Germinal center (tissue), 1 donor: ENCODE measurements at regions not wholly inside any gene's neighbourhood (a gene's known extent, or its start where the extent isn't known, plus 50 kb on each side); places are given as distances from the start of the nearest gene placed in this dataset.

ENCODE experiments used
- DNase-seq: peaks from one replicate; pipeline ENCODE4 v3.0.0; 2012; ENCODE audit warnings: mixed read lengths, low spot score

DNA sequence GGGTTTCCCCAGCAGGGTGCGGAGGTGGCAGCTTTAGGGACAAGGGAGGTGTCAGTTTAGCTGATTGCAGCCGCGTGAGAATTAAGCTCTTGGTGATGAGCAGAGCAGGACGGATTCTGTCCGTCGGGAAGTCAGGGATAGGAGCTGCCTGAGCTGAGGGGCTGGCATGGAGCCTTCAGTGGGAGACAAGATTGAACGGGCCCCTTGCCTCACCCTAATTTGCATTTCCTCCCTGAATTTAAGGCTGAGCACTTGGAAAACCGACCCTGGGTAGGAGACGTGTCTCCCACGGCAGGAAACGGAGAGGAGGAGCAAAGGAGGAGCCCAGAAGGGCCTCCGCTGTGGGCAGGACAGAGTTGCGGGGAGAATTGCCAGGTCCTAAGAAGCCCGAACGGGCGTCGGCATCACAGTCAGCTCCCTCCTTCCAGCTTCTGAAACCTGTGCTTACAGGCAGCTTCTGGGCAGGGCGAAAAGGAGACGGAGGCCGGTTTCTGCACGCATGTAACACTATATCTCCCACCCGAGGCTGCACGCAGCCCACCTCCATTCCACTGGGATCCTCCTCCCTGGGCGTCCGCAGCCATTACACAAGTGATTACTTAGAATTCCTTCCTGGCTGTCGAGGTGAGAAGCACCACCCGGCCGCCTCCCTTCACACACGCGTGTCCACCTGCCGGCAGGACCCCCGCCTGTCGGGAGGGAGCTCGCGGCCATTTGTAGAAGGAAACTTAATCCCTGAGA, 345.8 kb downstream of the BRD1 start:
- DNase-seq, result no peak

- DNase-seq, result no peak
These were observed 346.6 kb downstream of the BRD1 start for GRCh38 chr22:49480896-49481658.

DNA sequence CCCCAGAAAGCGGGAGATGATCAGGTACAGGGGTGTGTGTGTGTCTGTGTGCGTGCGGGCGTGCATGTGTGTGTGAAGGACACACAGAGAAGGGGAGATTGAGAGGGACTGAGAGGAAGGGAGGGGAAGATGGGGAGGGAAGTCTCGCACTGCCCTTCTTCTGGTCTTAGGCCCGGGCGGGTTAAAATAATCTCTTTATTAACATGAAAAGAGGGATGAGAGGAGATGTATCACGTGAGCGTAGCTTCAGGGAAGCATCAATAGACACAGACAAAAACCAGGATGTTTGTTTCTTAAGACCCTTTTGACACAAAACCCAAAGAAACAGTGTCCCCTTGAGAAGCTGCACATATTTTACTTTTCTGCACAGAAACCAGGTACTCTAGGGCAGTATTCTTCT, 347.3 kb downstream of the BRD1 start:
- DNase-seq, result no peak

DNA sequence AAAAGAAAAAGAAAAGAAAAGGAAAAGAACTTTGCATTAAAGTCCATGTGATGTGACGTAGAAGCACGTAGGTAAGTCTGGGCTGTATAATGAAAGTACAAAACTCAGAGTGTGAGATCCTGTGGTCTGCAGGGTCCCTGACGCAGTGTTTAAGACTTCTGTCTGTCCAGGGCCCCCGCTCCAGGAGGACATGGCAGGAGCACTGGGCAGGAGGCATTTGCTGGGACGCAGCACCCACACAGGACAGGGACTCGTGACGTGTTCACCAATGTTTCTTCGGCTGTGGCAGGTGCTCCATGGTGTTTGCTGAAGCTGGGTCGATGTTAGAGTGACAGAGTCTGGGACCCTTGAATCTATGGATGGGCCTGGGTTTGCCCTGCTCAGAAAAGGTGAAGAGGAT, 348.1 kb downstream of the BRD1 start:
- DNase-seq, result no peak

GRCh38 chr22:49476800-49477400, 350.8 kb downstream of the BRD1 start:
- DNase-seq, result no peak

GRCh38 chr22:49476176-49476575, 351.5 kb downstream of the BRD1 start:
- DNase-seq, result no peak

DNA sequence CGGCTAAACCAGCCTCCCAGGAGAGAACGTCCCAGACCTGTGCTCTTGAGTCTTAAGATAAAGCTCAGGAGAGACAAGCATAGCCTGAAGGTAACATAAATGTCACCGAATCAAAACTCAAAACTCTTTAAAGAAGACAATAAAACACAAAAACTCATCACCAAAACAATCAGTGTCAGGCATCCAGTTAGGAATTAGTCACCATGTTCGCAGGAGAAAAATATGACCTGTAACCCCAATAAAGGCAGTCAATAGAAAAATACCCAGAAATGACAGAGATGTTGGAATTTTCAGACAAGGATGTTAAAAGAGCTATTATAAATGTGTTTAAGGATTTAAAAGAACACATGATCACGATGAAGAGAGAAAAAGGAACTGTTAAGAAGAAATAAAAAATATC, 352.4 kb downstream of the BRD1 start:
- DNase-seq, result no peak

GRCh38 chr22:49473286-49473685, 354.4 kb downstream of the BRD1 start:
- no peak for DNase-seq

GRCh38 chr22:49470741-49471503, 356.8 kb downstream of the BRD1 start:
- DNase-seq, result no peak

DNA sequence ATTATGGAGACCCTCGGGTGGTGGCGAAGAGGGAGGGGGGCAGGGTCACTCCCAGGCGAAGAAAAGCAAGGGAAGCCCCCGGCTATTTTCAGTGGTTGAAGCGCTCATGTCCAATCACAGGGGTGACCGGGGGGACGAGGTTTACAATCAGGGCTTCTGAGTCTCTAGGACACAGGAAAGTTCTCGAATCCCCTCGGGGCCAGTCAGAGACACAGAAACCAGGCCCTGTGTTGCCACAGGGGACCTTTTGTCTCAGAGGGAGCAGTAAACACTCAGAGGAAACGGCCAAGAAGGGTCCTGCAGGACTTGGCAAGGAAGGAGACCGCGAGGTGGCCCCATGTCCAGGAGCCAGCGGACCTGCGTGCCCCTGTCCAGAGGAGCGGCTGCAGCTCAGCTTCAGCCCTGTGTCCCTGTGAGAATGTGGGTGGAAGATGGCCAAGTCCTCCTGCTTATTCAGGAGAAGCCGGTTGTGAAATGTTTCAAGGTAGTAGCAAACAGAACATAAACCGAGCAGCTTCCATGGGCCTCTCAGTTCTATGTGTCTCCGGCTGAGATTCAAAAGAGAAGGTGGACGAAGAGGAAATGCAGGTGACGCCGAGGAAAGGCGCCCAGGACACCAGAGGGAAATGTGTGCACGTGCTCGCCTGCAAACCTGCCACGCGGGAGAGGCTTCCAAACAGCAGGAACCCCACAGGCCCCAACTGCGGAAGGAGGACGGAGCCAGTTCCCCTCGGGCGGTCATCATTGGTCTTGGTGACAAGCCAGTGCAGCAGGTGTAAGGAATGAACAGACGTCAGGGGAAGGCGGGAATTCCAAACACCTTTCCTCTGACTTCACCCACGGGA, 357.6 kb downstream of the BRD1 start:
- no peak for DNase-seq

GRCh38 chr22:49468487-49469198, 359.0 kb downstream of the BRD1 start:
- DNase-seq, result no peak

GRCh38 chr22:49466878-49467595, 360.6 kb downstream of the BRD1 start:
- DNase-seq, result no peak

DNA sequence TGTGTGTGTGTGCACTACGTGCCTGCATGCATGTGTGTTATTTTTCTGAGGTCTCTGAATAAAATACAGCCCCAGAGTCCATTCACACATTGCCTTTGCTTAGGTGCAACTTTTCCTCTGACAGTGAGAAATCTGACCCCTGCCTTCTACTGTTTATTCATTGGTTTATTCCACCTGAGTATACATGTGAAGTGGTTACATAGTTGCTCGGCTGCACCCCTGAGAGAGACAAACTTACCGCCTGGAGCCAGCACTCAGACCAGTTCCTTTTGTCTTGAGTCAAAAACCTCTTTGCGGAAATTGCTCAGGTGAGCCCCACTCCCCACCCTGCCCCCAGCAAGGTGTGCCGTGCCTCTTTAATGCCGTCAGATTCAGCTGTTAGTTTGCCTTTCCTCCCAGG, 363.6 kb downstream of the BRD1 start:
- no peak for DNase-seq

DNA sequence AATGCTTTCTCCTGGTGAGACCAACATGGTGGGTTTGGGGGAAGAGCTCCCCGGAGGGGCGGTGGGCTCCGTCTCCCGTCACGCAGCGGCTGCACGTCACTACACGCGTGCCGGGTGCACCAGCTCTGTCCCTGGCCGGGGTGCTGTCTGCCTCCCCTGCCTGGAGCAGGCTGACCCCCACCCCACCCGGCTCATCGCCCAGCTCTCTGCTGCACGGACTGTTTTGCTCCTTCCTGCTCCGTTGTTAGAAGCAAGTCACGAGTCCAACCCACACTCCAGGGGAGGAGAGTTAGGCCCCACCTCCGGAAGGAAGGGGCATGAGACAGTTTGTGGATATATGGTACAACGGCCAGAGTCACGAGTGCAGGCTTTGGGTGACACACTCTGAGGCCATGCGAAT, 364.9 kb downstream of the BRD1 start:
- no peak for DNase-seq

DNA sequence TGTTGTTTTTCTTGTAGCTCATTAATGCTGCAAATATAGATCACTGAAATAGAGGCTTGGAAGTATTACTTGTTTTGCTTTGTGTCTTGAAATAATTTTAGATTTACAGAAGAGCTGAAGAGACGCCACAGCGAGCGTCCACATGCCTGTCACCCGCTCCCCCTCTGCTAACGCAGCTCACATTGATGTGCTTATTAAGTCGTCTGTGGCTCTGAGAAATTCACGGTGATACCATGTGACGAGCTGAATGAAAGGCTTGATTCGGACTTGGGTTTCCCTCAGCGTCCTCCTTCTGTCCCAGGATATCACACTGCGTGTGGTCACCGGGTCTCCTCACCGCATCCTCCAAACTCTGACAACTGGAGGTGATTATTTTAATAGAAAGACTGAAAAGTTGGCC, 365.4 kb downstream of the BRD1 start:
- DNase-seq, result no peak

DNA sequence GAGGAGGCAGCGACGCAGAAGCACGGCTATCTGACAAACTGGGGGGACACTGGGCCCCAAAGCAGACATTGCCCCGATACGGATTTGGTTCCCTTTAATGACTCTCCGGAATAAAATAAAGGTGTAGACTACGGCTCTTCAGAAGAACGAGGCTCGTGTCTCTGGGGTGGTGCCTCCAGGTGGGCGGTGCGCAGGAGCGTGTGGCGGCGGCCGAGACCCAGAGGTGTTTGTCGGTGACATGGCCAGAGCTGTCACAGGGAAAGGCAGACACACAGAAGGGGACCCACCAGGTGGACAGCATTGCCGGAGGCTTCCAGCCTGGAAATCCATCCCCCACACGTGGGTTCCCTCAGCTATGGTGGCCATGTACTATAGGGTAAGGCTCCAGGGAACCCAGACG, 366.0 kb downstream of the BRD1 start:
- no peak for DNase-seq

DNA sequence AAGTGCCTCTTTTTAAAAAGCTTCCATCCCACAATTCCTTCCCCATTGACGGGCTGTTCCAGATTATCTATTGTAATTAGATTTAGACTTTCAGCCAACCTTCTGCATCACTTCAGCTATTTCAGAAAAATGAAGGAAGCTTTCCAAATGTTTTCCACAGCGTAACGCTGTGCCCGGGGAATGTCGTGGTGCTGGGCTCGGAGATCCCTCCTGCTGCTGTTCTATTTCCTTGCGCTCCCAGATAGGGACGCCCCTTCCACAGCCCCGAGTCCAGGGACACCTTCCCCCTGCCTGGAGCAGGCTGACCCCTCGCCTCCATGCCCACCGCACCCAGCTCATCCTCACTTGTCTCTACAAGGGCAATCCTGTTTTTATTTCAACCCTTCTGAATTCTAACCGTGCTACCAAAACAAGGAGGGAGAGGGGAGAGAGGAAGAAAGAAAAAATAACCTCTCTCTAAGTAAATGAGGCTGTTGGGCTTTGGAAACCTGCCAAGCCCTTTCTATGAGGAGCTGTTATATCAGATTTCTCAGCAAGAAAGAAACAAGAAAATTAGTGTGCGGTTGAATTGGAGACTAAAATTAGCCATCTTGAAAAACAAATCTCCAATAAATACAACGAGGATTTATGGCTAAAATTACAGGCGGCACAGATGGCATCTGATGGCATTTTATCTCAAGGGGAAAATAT, 366.9 kb downstream of the BRD1 start:
- no peak for DNase-seq

DNA sequence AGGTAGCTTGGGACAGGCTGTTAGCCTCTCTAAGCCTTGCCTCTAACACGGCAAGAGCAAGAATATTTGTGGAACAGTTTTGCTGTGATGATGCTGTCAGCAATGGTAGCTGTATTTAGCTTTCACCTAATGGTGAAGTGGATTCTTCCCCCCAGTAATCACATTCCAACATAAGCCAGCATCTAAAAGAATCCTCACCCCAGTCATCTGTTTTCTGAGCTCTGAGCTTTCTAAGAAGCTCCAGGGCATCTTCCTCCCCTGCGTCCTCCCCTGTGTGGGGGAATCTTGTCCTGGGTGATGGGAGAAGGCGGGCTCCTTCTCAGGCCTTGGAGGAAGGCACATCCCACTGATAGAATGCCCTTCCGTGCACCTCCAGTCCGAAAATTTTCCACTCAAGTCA, 367.6 kb downstream of the BRD1 start:
- no peak for DNase-seq

- no peak for DNase-seq
These were observed 369.0 kb downstream of the BRD1 start for GRCh38 chr22:49458708-49459099.
